Kidney (tissue), 13 donors: ENCODE measurements at regions not wholly inside any gene's neighbourhood (a gene's known extent, or its start where the extent isn't known, plus 50 kb on each side); places are given as distances from the start of the nearest gene placed in this dataset.
"Not testable (repeated sequence)": the region's sequence is repeated elsewhere in the genome, so short reads cannot be mapped to it uniquely, and the experiment has no call there.

Experiments used
- DNase-seq, 5 donors: peaks; one replicate each; pipeline ENCODE4 v3.0.0-alpha.2; 2013 to 2020
- FAIRE-seq: peaks from 2 replicates; lab custom pipeline; 2012; peaks lifted over from hg19 to GRCh38; lab: Jason Lieb, UNC
- H3K27ac ChIP-seq, 2 donors: one replicate each; pipeline ENCODE4 v1.7.0; 2013; ENCODE audit warnings: low read depth in 2 of 2, low read length in 2 of 2, inconsistent platforms in 1 of 2
- H3K27me3 ChIP-seq: one replicate; pipeline ENCODE4 v1.7.1; 2013; ENCODE audit warnings: low read length, inconsistent platforms; ENCODE audit not compliant: control insufficient read depth, insufficient read depth
- H3K36me3 ChIP-seq, 3 donors: one replicate each; pipeline versions ENCODE4 v1.7.0 to v1.7.1; 2013; ENCODE audit warnings: low read length in 3 of 3, control low read depth in 1 of 3, inconsistent platforms in 1 of 3; ENCODE audit not compliant: insufficient read depth in 3 of 3, control insufficient read depth in 2 of 3
- H3K4me1 ChIP-seq, 3 donors: one replicate each; pipeline versions ENCODE4 v1.7.0 to v1.7.1; 2013; ENCODE audit warnings: low read length in 3 of 3, inconsistent platforms in 1 of 3, low read depth in 1 of 3; ENCODE audit not compliant: control insufficient read depth in 2 of 3, insufficient read depth in 2 of 3
- H3K4me3 ChIP-seq, 3 donors: one replicate each; pipeline versions ENCODE4 v1.7.0 to v1.8.1; 2013; ENCODE audit warnings: low read length in 3 of 3, control low read depth in 1 of 3, inconsistent platforms in 1 of 3
- H3K9ac ChIP-seq, 3 donors: one replicate each; pipeline versions ENCODE4 v1.7.0 to v1.7.1; 2013; ENCODE audit warnings: low read length in 3 of 3, control low read depth in 1 of 3, inconsistent platforms in 1 of 3
- H3K9me3 ChIP-seq, 3 donors: one replicate each; pipeline versions ENCODE4 v1.7.0 to v1.7.1; 2013; ENCODE audit warnings: low read length in 3 of 3, control low read depth in 1 of 3, inconsistent platforms in 1 of 3; ENCODE audit not compliant: control insufficient read depth in 2 of 3, insufficient read depth in 1 of 3
- CTCF ChIP-seq: IDR thresholded peaks from 3 replicates; pipeline ENCODE4 v1.5.1; 2012; ENCODE audit warnings: mild to moderate bottlenecking, moderate library complexity, borderline replicate concordance; ENCODE audit not compliant: insufficient read depth; ENCODE audit errors: extremely low read depth
- intact Hi-C: fragments of 100-400 bp; cut with DNase I; formaldehyde crosslinking; loops from one replicate; pipeline ENCODE4 v1.11.1; 2022
- donor health status: control.
- donor health status: control.
- donor health status: control.
- donor health status: control.
- donor health status: control.
- donor health status: DM: yes; HTN: yes; CAD: no.
- donor health status: Normal renal cell carcinoma (clear cell type).

DNA sequence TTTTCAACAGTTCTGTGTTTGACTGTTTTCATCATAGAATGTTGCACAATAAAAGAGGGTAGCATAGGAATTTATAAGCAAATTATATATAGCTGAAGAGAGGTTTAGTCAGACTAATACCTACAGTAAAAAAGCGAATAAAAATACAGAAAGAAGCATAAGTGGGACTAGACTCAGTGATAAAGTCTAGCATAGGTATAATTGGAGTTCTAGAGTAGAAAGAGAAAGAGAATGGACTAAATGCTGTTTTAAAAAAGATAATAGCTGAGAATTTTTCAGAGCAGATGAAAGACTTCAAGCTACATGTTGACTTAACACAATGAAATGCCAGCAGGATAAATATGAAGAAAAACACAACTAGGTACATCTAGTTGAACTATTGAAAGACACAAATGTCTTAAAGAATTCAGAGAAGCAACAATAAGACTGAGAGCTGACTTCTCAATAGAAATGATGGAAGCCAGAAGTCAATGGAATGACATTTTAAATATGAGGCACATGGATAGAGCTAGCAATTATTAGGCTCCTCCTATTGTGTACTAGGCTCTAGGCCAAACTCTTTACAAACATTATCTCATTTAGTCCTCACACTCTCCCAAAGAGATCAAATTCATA is 573.9 kb downstream of the ZNF608 start:
- Histone ChIP-seq H3K9ac (no peak overlapping the region), H3K27me3 (no peaks in the 10 kb centered on the region), H3K4me1 (no peaks in the 10 kb centered on the region), H3K4me3 (no peak overlapping the region), H3K9me3 (peaks cover 0 to 14% (median 4%) of the 10 kb centered on the region in 3 donors), H3K36me3 (no peaks in the 10 kb centered on the region), H3K27ac (no peak overlapping the region)
- FAIRE-seq, result no peak
- DNase-seq, result no peak
- TF ChIP-seq CTCF, result no peak
- intact Hi-C loops, result no loop called here

DNA sequence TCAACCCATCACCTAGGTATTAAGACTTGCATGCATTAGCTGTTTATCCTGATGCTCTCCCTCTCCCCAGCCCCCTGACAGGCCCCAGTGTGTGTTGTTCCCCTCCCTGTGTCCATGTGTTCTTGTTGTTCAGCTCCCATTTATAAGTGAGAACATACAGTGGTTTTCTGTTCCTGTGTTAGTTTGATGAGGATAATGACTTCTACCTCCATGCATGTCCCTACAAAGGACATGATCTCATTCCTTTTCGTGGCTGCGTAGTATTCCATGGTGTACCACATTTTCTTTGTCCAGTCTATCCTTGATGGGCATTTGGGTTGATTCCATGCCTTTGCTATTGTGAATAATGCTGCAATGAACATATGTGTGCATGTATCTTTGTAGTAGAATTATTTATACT is 578.3 kb downstream of the ZNF608 start:
- H3K9ac ChIP-seq, H3K27ac ChIP-seq, FAIRE-seq, H3K36me3 ChIP-seq, H3K4me1 ChIP-seq, H3K27me3 ChIP-seq, H3K4me3 ChIP-seq, DNase-seq, intact Hi-C loops: not testable (repeated sequence)
- peaks cover 0 to 14% (median 4%) of the 10 kb centered on the region in 3 donors for H3K9me3 ChIP-seq

- peak in 3 of 5 donors; percentile 23 to 50 (median 37) for DNase-seq
- H3K4me3 ChIP-seq, result no peak overlapping the region
- intact Hi-C loops, result no loop called here
- no peaks in the 10 kb centered on the region for H3K9me3 ChIP-seq
- no peak for FAIRE-seq
- no peaks in the 10 kb centered on the region for H3K27me3 ChIP-seq
- no peak for TF ChIP-seq CTCF
- H3K27ac ChIP-seq, result no peak overlapping the region
- H3K36me3 ChIP-seq, result no peaks in the 10 kb centered on the region
- H3K9ac ChIP-seq, result no peak overlapping the region
- no peaks in the 10 kb centered on the region for H3K4me1 ChIP-seq
Observed at GRCh38 chr5:124162767-124163532, 583.5 kb downstream of the ZNF608 start.

DNA sequence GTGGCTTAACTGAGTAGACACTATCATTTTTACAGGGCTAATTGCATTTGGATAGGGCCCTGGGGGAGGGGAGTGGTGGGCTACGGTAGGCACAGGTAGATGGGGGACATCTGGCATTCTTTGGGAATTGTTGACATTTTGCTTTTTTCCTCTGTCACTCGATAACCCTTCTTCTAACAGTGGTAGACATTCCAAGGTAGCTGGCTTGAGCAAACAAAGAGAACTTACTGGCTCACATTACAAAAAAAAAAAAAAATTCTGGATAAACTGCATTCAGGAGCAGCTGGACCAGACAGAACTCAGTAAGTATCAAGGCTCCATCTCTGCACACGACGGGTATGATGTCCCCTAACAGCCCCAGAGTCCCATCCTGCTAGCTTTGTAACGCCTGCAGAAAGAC is 585.2 kb downstream of the ZNF608 start:
- H3K9ac ChIP-seq, result no peak overlapping the region
- H3K4me3 ChIP-seq, result no peak overlapping the region
- H3K27ac ChIP-seq, result no peak overlapping the region
- no peak for TF ChIP-seq CTCF
- intact Hi-C loops, result no loop called here
- H3K27me3 ChIP-seq, result no peaks in the 10 kb centered on the region
- DNase-seq, result peak in 2 of 5 donors; percentile 17 to 30
- FAIRE-seq, result no peak
- H3K9me3 ChIP-seq, result no peaks in the 10 kb centered on the region
- no peaks in the 10 kb centered on the region for H3K4me1 ChIP-seq
- no peaks in the 10 kb centered on the region for H3K36me3 ChIP-seq
